ENCODE measurements at regions not wholly inside any gene's neighbourhood (a gene's known extent, or its start where the extent isn't known, plus 50 kb on each side); places are given as distances from the start of the nearest gene placed in this dataset.

GRCh38 chr14:54058505-54058904 is 101.9 kb upstream of the BMP4 start:
- Histone ChIP-seq H3K9me3 (ENCODE audit: control insufficient read depth, insufficient read depth, low read length) (no peaks in the 10 kb centered on the region), H4K5ac (ENCODE audit: low read depth, low read length) (no peak overlapping the region), H4K91ac (ENCODE audit: insufficient read depth, low read depth, low read length) (no peak overlapping the region), H2AK9ac (replicated peaks; ENCODE audit: low read depth, low read length, poor library complexity) (no peak overlapping the region), H3K4me1 (ENCODE audit: control insufficient read depth, insufficient read depth, low read length) (no peaks in the 10 kb centered on the region), H3K4ac (ENCODE audit: low read depth, low read length) (no peak overlapping the region), H2BK20ac (ENCODE audit: low read depth, low read length) (no peak overlapping the region), H2BK15ac (ENCODE audit: low read depth, low read length) (no peak overlapping the region), H3K9me1 (ENCODE audit: insufficient read depth, low read length) (no peaks in the 10 kb centered on the region), H3K9ac (ENCODE audit: low read depth, low read length) (no peak overlapping the region), H3K56ac (ENCODE audit: extremely low read depth, insufficient read depth, low read length) (no peak overlapping the region), H3K36me3 (ENCODE audit: control insufficient read depth, insufficient read depth, low read length) (no peaks in the 10 kb centered on the region), H3K23ac (ENCODE audit: low read depth, low read length) (no peak overlapping the region), H2BK5ac (ENCODE audit: low read depth, low read length, poor library complexity, severe bottlenecking) (no peak overlapping the region), H3K4me2 (ENCODE audit: low read depth, low read length) (no peak overlapping the region), H4K20me1 (ENCODE audit: insufficient read depth, low read length) (no peaks in the 10 kb centered on the region), H2AFZ (replicated peaks; ENCODE audit: low read length, poor library complexity) (no peak overlapping the region), H3K18ac (ENCODE audit: low read depth, low read length) (no peak overlapping the region), H2BK120ac (ENCODE audit: low read depth, low read length) (no peak overlapping the region), H3K14ac (replicated peaks; ENCODE audit: low read depth, low read length) (no peak overlapping the region), H2AK5ac (ENCODE audit: low read depth, low read length) (no peak overlapping the region), H3K27ac (ENCODE audit: insufficient read depth, low read length) (no peak overlapping the region), H3K4me3 (ENCODE audit: insufficient read depth, low read depth, low read length) (no peak overlapping the region), H3K27me3 (ENCODE audit: control insufficient read depth, insufficient read depth, low read length) (peaks cover 1% of the 10 kb centered on the region; the same call in 1 of the 2 replicates), H3K79me1 (ENCODE audit: low read depth in 1 of 2, low read length in 2 of 2) (no peaks in the 10 kb centered on the region), H4K8ac (ENCODE audit: low read depth in 2 of 2, low read length in 2 of 2) (no peak overlapping the region)
- POLR2A ChIA-PET (ENCODE audit: unreplicated experiment) = no interaction called here
- WGBS, 2 experiments (ENCODE audit: extremely low coverage in 2 of 2, insufficient read length in 1 of 2) = 90% methylated on average over 2 of the region's 2 CpGs; no CpG with 5 or more reads in 1 of the 2 experiments
- no peak for ATAC-seq (ENCODE audit: low read depth)
- no peak for DNase-seq
- CTCF ChIA-PET = interaction anchor here (1.4 kb wide), 1 partner anchor 10 kb away, joined by 4 read pairs; no protein-coding TSS in a partner anchor
- TF ChIP-seq, protein P1, sequence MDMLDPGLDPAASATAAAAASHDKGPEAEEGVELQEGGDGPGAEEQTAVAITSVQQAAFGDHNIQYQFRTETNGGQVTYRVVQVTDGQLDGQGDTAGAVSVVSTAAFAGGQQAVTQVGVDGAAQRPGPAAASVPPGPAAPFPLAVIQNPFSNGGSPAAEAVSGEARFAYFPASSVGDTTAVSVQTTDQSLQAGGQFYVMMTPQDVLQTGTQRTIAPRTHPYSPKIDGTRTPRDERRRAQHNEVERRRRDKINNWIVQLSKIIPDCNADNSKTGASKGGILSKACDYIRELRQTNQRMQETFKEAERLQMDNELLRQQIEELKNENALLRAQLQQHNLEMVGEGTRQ (IDR thresholded peaks at IDR 0.05; ENCODE audit: low read depth, low read length) = no peak
- TF ChIP-seq NFE2L2 (IDR thresholded peaks at IDR 0.05; ENCODE audit: low read depth, low read length) (no peak), MAFK (IDR thresholded peaks at IDR 0.05; ENCODE audit: low read depth, low read length) (no peak), RCOR1 (IDR thresholded peaks at IDR 0.05; ENCODE audit: insufficient replicate concordance, low read length) (no peak), BHLHE40 (IDR thresholded peaks at IDR 0.05; ENCODE audit: low read depth, low read length) (no peak), CHD1 (IDR thresholded peaks at IDR 0.05; ENCODE audit: low read depth, low read length) (no peak), MAZ (IDR thresholded peaks at IDR 0.05; ENCODE audit: borderline replicate concordance, low read depth, low read length) (no peak)
- intact Hi-C loops (cut with micrococcal nuclease) = no loop called here
- dilution Hi-C loops (cut with HindIII; ENCODE audit: low sequenced_read_pairs, unreplicated experiment) = no loop called here
- in situ Hi-C loops (cut with MboI; ENCODE audit: low sequenced_read_pairs) = no loop called here
- no TSS peak for BruUV-seq (replicated peaks)
